SK-N-SH treated with all-trans-retinoic acid at 6 μM for 48 hours (cell line): ENCODE measurements at regions not wholly inside any gene's neighbourhood (a gene's known extent, or its start where the extent isn't known, plus 50 kb on each side); places are given as distances from the start of the nearest gene placed in this dataset.

Experiments
- ARNTL ChIP-seq: fragments of 450-650 bp; formaldehyde crosslinking; IDR thresholded peaks from 2 replicates; pipeline ENCODE4 v1.5.0; 2020; ENCODE audit warnings: low read depth, mild to moderate bottlenecking, moderate library complexity, borderline replicate concordance
- BACH2 ChIP-seq: fragments of 250-450 bp; sonication (Bioruptor Pico); IDR thresholded peaks from 2 replicates; pipeline ENCODE4 v1.9.0; 2021; ENCODE audit warnings: mild to moderate bottlenecking, borderline replicate concordance
- CSDC2 ChIP-seq: fragments of 250-450 bp; sonication (Bioruptor Pico); IDR thresholded peaks from 2 replicates; pipeline ENCODE4 v1.5.0; 2020; ENCODE audit warnings: mild to moderate bottlenecking, moderate library complexity
- OSR1 ChIP-seq: fragments of 250-450 bp; sonication (Bioruptor Pico); IDR thresholded peaks from 2 replicates; pipeline ENCODE4 v1.8.0; 2022; ENCODE audit warnings: moderate library complexity, mild to moderate bottlenecking, inconsistent platforms
- PPARA ChIP-seq: fragments of 250-450 bp; sonication (Bioruptor Pico); IDR thresholded peaks from 2 replicates; pipeline ENCODE4 v1.5.0; 2020; ENCODE audit warnings: mild to moderate bottlenecking, borderline replicate concordance
- SNAI2 ChIP-seq: fragments of 250-450 bp; sonication (Bioruptor Pico); IDR thresholded peaks from 2 replicates; pipeline ENCODE4 v1.5.0; 2020; ENCODE audit warnings: mild to moderate bottlenecking, moderate library complexity
- TCF4 ChIP-seq: fragments of 250-450 bp; sonication (Bioruptor Pico); IDR thresholded peaks from 2 replicates; pipeline ENCODE4 v1.8.0; 2021; ENCODE audit warnings: mild to moderate bottlenecking, moderate library complexity, borderline replicate concordance
- ZNF70 ChIP-seq: fragments of 450-650 bp; formaldehyde crosslinking; IDR thresholded peaks from 2 replicates; pipeline ENCODE4 v1.5.0; 2020; ENCODE audit warnings: mild to moderate bottlenecking, moderate library complexity
- TF ChIP-seq, protein P1 (sequence below): fragments of 250-450 bp; sonication (Bioruptor Pico); IDR thresholded peaks from 2 replicates; pipeline ENCODE4 v1.5.1; 2020; ENCODE audit warnings: low read depth, mild to moderate bottlenecking, moderate library complexity
- TF ChIP-seq, protein P2 (sequence below): fragments of 250-450 bp; sonication (Bioruptor Pico); IDR thresholded peaks from 2 replicates; pipeline ENCODE4 v1.8.0; 2020; ENCODE audit warnings: mild to moderate bottlenecking, moderate library complexity, borderline replicate concordance
- TF ChIP-seq, protein P3 (sequence below): fragments of 250-450 bp; sonication (Bioruptor Pico); IDR thresholded peaks from 2 replicates; pipeline ENCODE4 v1.8.0; 2021; ENCODE audit warnings: low read depth, mild to moderate bottlenecking, moderate library complexity, borderline replicate concordance
- TF ChIP-seq, protein P4 (sequence below): fragments of 250-450 bp; sonication (Bioruptor Pico); IDR thresholded peaks from 2 replicates; pipeline ENCODE4 v1.5.0; 2020; ENCODE audit warnings: mild to moderate bottlenecking, moderate library complexity

DNA sequence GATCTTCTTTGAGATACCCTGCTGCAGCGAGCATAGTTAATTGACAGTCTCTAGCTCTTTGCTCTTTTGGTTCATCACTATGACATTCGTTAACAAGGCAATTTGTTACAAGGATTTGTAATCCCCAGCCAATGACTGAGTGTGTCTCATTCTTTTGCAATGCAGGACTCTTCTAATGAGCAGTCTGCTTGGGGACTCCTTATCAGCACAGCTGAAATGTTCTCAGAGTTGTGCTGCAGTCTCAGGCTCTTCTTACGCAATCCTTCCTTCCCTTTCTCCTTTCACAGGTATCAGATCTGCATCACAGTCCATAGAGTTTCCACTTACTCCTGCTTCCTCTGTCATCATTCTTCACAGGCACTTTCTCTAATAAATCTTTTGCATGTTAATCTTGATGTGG, 161.2 kb upstream of the OGFRL1 start:
- TF ChIP-seq, protein P1, sequence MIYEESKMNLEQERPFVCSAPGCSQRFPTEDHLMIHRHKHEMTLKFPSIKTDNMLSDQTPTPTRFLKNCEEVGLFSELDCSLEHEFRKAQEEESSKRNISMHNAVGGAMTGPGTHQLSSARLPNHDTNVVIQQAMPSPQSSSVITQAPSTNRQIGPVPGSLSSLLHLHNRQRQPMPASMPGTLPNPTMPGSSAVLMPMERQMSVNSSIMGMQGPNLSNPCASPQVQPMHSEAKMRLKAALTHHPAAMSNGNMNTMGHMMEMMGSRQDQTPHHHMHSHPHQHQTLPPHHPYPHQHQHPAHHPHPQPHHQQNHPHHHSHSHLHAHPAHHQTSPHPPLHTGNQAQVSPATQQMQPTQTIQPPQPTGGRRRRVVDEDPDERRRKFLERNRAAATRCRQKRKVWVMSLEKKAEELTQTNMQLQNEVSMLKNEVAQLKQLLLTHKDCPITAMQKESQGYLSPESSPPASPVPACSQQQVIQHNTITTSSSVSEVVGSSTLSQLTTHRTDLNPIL (CRISPR knock-in tag) = no peak
- no peak for TF ChIP-seq SNAI2
- TF ChIP-seq BACH2 (CRISPR knock-in tag) = no peak
- TF ChIP-seq PPARA (CRISPR knock-in tag) = no peak
- TF ChIP-seq ARNTL = no peak
- TF ChIP-seq, protein P2, sequence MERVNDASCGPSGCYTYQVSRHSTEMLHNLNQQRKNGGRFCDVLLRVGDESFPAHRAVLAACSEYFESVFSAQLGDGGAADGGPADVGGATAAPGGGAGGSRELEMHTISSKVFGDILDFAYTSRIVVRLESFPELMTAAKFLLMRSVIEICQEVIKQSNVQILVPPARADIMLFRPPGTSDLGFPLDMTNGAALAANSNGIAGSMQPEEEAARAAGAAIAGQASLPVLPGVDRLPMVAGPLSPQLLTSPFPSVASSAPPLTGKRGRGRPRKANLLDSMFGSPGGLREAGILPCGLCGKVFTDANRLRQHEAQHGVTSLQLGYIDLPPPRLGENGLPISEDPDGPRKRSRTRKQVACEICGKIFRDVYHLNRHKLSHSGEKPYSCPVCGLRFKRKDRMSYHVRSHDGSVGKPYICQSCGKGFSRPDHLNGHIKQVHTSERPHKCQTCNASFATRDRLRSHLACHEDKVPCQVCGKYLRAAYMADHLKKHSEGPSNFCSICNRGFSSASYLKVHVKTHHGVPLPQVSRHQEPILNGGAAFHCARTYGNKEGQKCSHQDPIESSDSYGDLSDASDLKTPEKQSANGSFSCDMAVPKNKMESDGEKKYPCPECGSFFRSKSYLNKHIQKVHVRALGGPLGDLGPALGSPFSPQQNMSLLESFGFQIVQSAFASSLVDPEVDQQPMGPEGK = no peak
- TF ChIP-seq TCF4 (CRISPR knock-in tag) = no peak
- TF ChIP-seq OSR1 (CRISPR knock-in tag) = no peak
- TF ChIP-seq, protein P3, sequence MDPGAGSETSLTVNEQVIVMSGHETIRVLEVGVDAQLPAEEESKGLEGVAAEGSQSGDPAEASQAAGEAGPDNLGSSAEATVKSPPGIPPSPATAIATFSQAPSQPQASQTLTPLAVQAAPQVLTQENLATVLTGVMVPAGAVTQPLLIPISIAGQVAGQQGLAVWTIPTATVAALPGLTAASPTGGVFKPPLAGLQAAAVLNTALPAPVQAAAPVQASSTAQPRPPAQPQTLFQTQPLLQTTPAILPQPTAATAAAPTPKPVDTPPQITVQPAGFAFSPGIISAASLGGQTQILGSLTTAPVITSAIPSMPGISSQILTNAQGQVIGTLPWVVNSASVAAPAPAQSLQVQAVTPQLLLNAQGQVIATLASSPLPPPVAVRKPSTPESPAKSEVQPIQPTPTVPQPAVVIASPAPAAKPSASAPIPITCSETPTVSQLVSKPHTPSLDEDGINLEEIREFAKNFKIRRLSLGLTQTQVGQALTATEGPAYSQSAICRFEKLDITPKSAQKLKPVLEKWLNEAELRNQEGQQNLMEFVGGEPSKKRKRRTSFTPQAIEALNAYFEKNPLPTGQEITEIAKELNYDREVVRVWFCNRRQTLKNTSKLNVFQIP (CRISPR knock-in tag) = no peak
- no peak for TF ChIP-seq CSDC2 (CRISPR knock-in tag)
- TF ChIP-seq, protein P4, sequence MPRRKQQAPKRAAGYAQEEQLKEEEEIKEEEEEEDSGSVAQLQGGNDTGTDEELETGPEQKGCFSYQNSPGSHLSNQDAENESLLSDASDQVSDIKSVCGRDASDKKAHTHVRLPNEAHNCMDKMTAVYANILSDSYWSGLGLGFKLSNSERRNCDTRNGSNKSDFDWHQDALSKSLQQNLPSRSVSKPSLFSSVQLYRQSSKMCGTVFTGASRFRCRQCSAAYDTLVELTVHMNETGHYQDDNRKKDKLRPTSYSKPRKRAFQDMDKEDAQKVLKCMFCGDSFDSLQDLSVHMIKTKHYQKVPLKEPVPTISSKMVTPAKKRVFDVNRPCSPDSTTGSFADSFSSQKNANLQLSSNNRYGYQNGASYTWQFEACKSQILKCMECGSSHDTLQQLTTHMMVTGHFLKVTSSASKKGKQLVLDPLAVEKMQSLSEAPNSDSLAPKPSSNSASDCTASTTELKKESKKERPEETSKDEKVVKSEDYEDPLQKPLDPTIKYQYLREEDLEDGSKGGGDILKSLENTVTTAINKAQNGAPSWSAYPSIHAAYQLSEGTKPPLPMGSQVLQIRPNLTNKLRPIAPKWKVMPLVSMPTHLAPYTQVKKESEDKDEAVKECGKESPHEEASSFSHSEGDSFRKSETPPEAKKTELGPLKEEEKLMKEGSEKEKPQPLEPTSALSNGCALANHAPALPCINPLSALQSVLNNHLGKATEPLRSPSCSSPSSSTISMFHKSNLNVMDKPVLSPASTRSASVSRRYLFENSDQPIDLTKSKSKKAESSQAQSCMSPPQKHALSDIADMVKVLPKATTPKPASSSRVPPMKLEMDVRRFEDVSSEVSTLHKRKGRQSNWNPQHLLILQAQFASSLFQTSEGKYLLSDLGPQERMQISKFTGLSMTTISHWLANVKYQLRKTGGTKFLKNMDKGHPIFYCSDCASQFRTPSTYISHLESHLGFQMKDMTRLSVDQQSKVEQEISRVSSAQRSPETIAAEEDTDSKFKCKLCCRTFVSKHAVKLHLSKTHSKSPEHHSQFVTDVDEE (CRISPR knock-in tag) = no peak
- TF ChIP-seq ZNF70 (CRISPR knock-in tag) = no peak
